ENCODE measurements at regions not wholly inside any gene's neighbourhood (a gene's known extent, or its start where the extent isn't known, plus 50 kb on each side); places are given as distances from the start of the nearest gene placed in this dataset.
"Not testable (repeated sequence)": the region's sequence is repeated elsewhere in the genome, so short reads cannot be mapped to it uniquely, and the experiment has no call there.

GRCh38 chr13:111564606-111565005 is 244.2 kb downstream of the TEX29 start:
- DNase-seq: no peak

GRCh38 chr13:111565400-111565799 is 245.0 kb downstream of the TEX29 start:
- DNase-seq: no peak

GRCh38 chr13:111566567-111566966 is 246.1 kb downstream of the TEX29 start:
- no peak for DNase-seq

GRCh38 chr13:111567637-111568036 is 247.2 kb downstream of the TEX29 start:
- DNase-seq: no peak

- DNase-seq: no peak
These were observed 247.8 kb downstream of the TEX29 start for GRCh38 chr13:111568290-111568689.

GRCh38 chr13:111570911-111571310 is 250.5 kb downstream of the TEX29 start:
- DNase-seq: no peak

- no peak for DNase-seq
These were observed 252.7 kb downstream of the TEX29 start for GRCh38 chr13:111572956-111573761.

GRCh38 chr13:111573801-111574200 is 253.4 kb downstream of the TEX29 start:
- no peak for DNase-seq

- no peak for DNase-seq
These were observed 254.8 kb downstream of the TEX29 start for GRCh38 chr13:111575276-111575675.

- DNase-seq: no peak
These were observed 255.3 kb downstream of the TEX29 start for GRCh38 chr13:111575719-111576118.

GRCh38 chr13:111577208-111577828 is 256.9 kb downstream of the TEX29 start:
- no peak for DNase-seq

- DNase-seq: no peak
These were observed 257.6 kb downstream of the TEX29 start for GRCh38 chr13:111577956-111578605.

- DNase-seq: no peak
These were observed 263.7 kb downstream of the TEX29 start for GRCh38 chr13:111584101-111584672.

- DNase-seq: no peak
These were observed 264.4 kb downstream of the TEX29 start for GRCh38 chr13:111584870-111585269.

GRCh38 chr13:111586291-111586690 is 265.8 kb downstream of the TEX29 start:
- DNase-seq: no peak

GRCh38 chr13:111587249-111587648 is 266.8 kb downstream of the TEX29 start:
- DNase-seq: no peak

GRCh38 chr13:111589321-111589720 is 268.9 kb downstream of the TEX29 start:
- DNase-seq: no peak

GRCh38 chr13:111589992-111590391 is 269.6 kb downstream of the TEX29 start:
- no peak for DNase-seq

GRCh38 chr13:111590796-111591195 is 270.4 kb downstream of the TEX29 start:
- no peak for DNase-seq

GRCh38 chr13:111593490-111593889 is 273.0 kb downstream of the TEX29 start:
- not testable (repeated sequence) for DNase-seq

GRCh38 chr13:111594606-111595005 is 274.2 kb downstream of the TEX29 start:
- DNase-seq: no peak

GRCh38 chr13:111595276-111595675 is 274.8 kb downstream of the TEX29 start:
- no peak for DNase-seq

- DNase-seq: no peak
These were observed 275.3 kb downstream of the TEX29 start for GRCh38 chr13:111595791-111596190.

GRCh38 chr13:111597191-111597611 is 276.8 kb downstream of the TEX29 start:
- no peak for DNase-seq
